Fibroblast of villous mesenchyme (primary cell): ENCODE measurements at regions not wholly inside any gene's neighbourhood (a gene's known extent, or its start where the extent isn't known, plus 50 kb on each side); places are given as distances from the start of the nearest gene placed in this dataset.

Source experiments
- DNase-seq: peaks from one replicate; pipeline ENCODE4 v3.0.0-alpha.2; 2010; ENCODE audit warnings: low read depth
- H3K4me3 ChIP-seq: 2 replicates; pipeline ENCODE4 v1.5.1; 2011; ENCODE audit warnings: low read depth, mild to moderate bottlenecking, low read length
- TF ChIP-seq, protein P1 (sequence below): IDR thresholded peaks from 2 replicates; pipeline ENCODE4 v1.5.1; 2012; ENCODE audit warnings: low read depth, mild to moderate bottlenecking, low read length; ENCODE audit not compliant: insufficient read depth

GRCh38 chr6:167572106-167572505 lies 247.2 kb downstream of the TTLL2 start:
- no peak overlapping the region for H3K4me3 ChIP-seq
- TF ChIP-seq, protein P1, sequence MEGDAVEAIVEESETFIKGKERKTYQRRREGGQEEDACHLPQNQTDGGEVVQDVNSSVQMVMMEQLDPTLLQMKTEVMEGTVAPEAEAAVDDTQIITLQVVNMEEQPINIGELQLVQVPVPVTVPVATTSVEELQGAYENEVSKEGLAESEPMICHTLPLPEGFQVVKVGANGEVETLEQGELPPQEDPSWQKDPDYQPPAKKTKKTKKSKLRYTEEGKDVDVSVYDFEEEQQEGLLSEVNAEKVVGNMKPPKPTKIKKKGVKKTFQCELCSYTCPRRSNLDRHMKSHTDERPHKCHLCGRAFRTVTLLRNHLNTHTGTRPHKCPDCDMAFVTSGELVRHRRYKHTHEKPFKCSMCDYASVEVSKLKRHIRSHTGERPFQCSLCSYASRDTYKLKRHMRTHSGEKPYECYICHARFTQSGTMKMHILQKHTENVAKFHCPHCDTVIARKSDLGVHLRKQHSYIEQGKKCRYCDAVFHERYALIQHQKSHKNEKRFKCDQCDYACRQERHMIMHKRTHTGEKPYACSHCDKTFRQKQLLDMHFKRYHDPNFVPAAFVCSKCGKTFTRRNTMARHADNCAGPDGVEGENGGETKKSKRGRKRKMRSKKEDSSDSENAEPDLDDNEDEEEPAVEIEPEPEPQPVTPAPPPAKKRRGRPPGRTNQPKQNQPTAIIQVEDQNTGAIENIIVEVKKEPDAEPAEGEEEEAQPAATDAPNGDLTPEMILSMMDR: no peak
- no peak for DNase-seq

- no peak for DNase-seq
- TF ChIP-seq, protein P1: no peak
- no peak overlapping the region for H3K4me3 ChIP-seq
Observed at GRCh38 chr6:167572841-167573271, 248.0 kb downstream of the TTLL2 start.

DNA sequence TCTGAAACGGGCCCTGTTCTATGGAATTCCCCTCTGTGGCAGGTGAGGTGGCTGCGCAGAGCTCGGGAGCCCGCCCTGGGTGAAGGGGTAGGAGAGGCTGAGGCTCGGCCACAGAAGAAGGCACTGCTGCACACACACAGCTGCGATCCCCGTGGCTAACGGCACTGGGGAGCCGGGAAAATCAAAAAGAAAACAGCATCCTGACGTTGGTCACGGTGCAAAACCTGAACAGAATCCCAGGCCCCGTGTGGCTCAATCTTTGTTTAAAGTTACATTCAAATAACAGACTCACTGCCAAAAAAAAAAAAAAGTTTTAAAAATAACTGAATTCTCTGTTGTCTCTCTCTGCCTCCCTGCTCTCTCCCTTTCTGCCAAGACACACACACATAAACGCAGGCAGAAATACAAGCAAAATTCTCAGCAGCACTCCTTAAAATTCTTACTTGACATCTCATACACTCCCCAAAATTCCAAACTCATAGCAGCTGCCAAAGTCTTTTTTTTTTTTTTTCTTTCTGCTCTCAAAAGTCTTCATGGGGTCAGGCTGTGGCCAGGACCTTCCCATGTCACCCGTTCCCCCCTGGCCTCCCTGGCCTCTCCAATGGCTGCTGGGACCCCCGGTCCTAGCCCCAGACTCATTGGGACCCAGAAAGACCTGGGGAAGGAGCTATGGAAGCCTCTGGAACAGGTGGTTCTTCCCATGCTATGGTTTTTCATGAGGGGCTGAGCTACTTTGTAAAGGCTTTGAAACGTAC lies 248.8 kb downstream of the TTLL2 start:
- TF ChIP-seq, protein P1: no peak
- DNase-seq: peak; percentile 20
- no peak overlapping the region for H3K4me3 ChIP-seq

GRCh38 chr6:167574431-167575151 lies 249.7 kb downstream of the TTLL2 start:
- H3K4me3 ChIP-seq: no peak overlapping the region
- TF ChIP-seq, protein P1: no peak
- DNase-seq: no peak

GRCh38 chr6:167575158-167575696 lies 250.3 kb downstream of the TTLL2 start:
- H3K4me3 ChIP-seq: no peak overlapping the region
- TF ChIP-seq, protein P1: no peak
- peak; percentile 1 for DNase-seq

- TF ChIP-seq, protein P1: no peak
- DNase-seq: no peak
- no peak overlapping the region for H3K4me3 ChIP-seq
Observed at GRCh38 chr6:167576050-167576741, 250.5 kb upstream of the AFDN start.
